MCF 10A (cell line): ENCODE measurements at regions not wholly inside any gene's neighbourhood (a gene's known extent, or its start where the extent isn't known, plus 50 kb on each side); places are given as distances from the start of the nearest gene placed in this dataset.

Source experiments
- BruUV-seq: library from RNA; stranded (reverse); fragments of 400-500 nt; replicated peaks from 2 replicates; lab custom pipeline; 2021; lab: Mats Ljungman, UMichigan
- CTCF ChIA-PET: fragments of 300-600 bp; sonication (Branson Sonifier 250); formaldehyde crosslinking; extraction: SDS; loops from one replicate; lab custom pipeline; 2021; ENCODE audit warnings: antibody characterized with exemption, inconsistent platforms; lab: Yijun Ruan, JAX
- POLR2A ChIA-PET: fragments of 300-600, 350-650 bp; sonication (Branson Sonifier 250); formaldehyde crosslinking; extraction: SDS; loops from one replicate; lab custom pipeline; 2020; ENCODE audit warnings: antibody characterized with exemption, inconsistent platforms; lab: Yijun Ruan, JAX
- DNase-seq: peaks from one replicate; pipeline ENCODE4 v3.0.0-alpha.2; 2018; ENCODE audit not compliant: unreplicated experiment
- H3K27ac Mint-ChIP-seq: one replicate; pipeline ENCODE4 v1.8.0; 2022; ENCODE audit warnings: mild to moderate bottlenecking, low read depth, mixed read lengths; ENCODE audit not compliant: unreplicated experiment
- H3K27me3 Mint-ChIP-seq: one replicate; pipeline ENCODE4 v1.8.0; 2022; ENCODE audit warnings: mixed read lengths; ENCODE audit not compliant: insufficient read depth, unreplicated experiment
- H3K36me3 Mint-ChIP-seq: one replicate; pipeline ENCODE4 v1.8.0; 2022; ENCODE audit warnings: mild to moderate bottlenecking, moderate library complexity, mixed read lengths; ENCODE audit not compliant: insufficient read depth, unreplicated experiment
- H3K4me1 Mint-ChIP-seq: one replicate; pipeline ENCODE4 v1.8.0; 2022; ENCODE audit warnings: mixed read lengths; ENCODE audit not compliant: insufficient read depth, unreplicated experiment
- H3K4me3 Mint-ChIP-seq: one replicate; pipeline ENCODE4 v1.8.0; 2022; ENCODE audit warnings: mild to moderate bottlenecking, moderate library complexity, mixed read lengths; ENCODE audit not compliant: unreplicated experiment
- H3K9me3 Mint-ChIP-seq: one replicate; pipeline ENCODE4 v1.8.0; 2022; ENCODE audit warnings: mixed read lengths; ENCODE audit not compliant: unreplicated experiment
- intact Hi-C: fragments of 100-400 bp; cut with micrococcal nuclease; formaldehyde crosslinking; loops from 2 replicates; pipeline ENCODE4 v1.14.1; 2022
- TF ChIP-seq, protein P1 (sequence below): fragments of 200-600 bp; IDR thresholded peaks from one replicate; pipeline ENCODE4 v1.8.0; 2022; ENCODE audit warnings: antibody characterized with exemption, mild to moderate bottlenecking; ENCODE audit not compliant: unreplicated experiment

DNA sequence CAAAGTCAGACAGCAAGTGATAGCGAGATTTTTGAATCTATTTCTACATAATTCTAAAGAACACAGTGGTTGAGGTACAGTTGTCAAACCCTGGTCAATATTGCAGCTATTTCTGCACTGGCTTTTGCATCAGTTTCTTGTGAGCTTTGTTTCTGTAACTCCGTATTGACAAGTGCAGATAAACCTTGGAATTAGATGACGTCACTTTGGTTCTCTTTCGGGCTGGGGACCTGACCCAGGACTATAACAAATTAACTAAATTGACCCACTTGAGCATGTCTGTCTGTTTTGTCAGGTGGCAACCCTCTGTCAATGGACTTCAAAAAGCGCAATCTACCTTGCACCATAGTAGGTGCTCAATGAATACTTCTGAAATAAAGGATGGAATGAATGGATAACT is 418.4 kb upstream of the SGCD start:
- peaks cover 25% of the 10 kb centered on the region for H3K27me3 Mint-ChIP-seq
- ChIA-PET POLR2A (no interaction called here), CTCF (no interaction called here)
- intact Hi-C loops = loop anchor here (5.0 kb wide), 1 partner anchor 291 kb away; no protein-coding TSS in a partner anchor
- H3K9me3 Mint-ChIP-seq = no peaks in the 10 kb centered on the region
- H3K27ac Mint-ChIP-seq = no peak overlapping the region
- no TSS peak for BruUV-seq
- TF ChIP-seq, protein P1, sequence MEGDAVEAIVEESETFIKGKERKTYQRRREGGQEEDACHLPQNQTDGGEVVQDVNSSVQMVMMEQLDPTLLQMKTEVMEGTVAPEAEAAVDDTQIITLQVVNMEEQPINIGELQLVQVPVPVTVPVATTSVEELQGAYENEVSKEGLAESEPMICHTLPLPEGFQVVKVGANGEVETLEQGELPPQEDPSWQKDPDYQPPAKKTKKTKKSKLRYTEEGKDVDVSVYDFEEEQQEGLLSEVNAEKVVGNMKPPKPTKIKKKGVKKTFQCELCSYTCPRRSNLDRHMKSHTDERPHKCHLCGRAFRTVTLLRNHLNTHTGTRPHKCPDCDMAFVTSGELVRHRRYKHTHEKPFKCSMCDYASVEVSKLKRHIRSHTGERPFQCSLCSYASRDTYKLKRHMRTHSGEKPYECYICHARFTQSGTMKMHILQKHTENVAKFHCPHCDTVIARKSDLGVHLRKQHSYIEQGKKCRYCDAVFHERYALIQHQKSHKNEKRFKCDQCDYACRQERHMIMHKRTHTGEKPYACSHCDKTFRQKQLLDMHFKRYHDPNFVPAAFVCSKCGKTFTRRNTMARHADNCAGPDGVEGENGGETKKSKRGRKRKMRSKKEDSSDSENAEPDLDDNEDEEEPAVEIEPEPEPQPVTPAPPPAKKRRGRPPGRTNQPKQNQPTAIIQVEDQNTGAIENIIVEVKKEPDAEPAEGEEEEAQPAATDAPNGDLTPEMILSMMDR = no peak
- H3K36me3 Mint-ChIP-seq = no peaks in the 10 kb centered on the region
- no peaks in the 10 kb centered on the region for H3K4me1 Mint-ChIP-seq
- H3K4me3 Mint-ChIP-seq = no peak overlapping the region
- no peak for DNase-seq

- DNase-seq = no peak
- H3K4me1 Mint-ChIP-seq = no peaks in the 10 kb centered on the region
- TF ChIP-seq, protein P1 = no peak
- no peak overlapping the region for H3K4me3 Mint-ChIP-seq
- CTCF ChIA-PET = interaction anchor here (0.7 kb wide), 1 partner anchor 610 kb away, joined by 3 read pairs; no protein-coding TSS in a partner anchor
- intact Hi-C loops = no loop called here
- H3K9me3 Mint-ChIP-seq = no peaks in the 10 kb centered on the region
- BruUV-seq = no TSS peak
- H3K36me3 Mint-ChIP-seq = no peaks in the 10 kb centered on the region
- H3K27ac Mint-ChIP-seq = no peak overlapping the region
- POLR2A ChIA-PET = no interaction called here
- H3K27me3 Mint-ChIP-seq = peaks cover 25% of the 10 kb centered on the region
Observed at GRCh38 chr5:155912291-155912690, 414.7 kb upstream of the SGCD start.

DNA sequence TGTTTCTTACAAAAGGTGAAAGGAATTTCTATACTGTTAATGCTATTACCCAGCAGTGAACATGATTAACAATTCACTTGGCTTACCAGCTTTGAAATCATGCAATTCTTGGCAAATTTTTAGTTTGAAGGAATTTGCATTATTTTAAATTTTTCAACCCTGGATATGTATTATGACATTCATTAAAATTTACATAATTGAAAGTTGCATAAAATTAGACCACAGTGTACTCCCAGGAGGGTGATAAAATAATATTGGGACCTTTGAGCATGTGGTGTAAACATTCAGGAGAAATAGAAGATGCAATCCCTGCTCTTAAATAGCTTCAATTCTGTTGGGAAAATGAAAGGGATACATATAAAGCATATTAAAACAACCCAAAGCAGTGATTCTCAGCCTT is 412.2 kb upstream of the SGCD start:
- Mint-ChIP-seq H3K4me1 (no peaks in the 10 kb centered on the region), H3K27me3 (peaks cover 25% of the 10 kb centered on the region), H3K9me3 (no peaks in the 10 kb centered on the region), H3K4me3 (no peak overlapping the region), H3K36me3 (no peaks in the 10 kb centered on the region), H3K27ac (no peak overlapping the region)
- BruUV-seq = no TSS peak
- ChIA-PET POLR2A (no interaction called here), CTCF (interaction anchor here (0.6 to 1.0 kb wide), 2 partner anchors 8 to 921 kb away, joined by 3 read pairs; no protein-coding TSS in a partner anchor)
- intact Hi-C loops = no loop called here
- DNase-seq = no peak
- TF ChIP-seq, protein P1 = no peak

DNA sequence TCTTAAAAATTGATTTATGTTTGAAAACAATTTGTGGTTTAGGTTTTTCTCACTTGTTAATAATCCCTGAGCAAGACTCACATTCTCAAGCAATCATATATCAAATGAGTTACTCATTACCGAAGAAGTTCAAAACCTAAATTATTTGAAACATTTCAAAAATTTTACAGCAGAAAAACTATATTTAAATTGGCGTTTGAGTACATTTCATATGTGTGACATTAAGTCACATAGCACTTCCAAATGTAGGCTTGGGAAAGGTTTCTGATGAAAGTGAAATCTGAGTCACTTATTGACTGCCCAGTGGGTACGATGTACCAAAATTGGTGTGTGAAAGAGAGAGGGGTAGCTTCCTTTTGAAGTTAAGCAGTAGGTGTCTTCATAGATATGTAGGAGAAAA is 411.4 kb upstream of the SGCD start:
- ChIA-PET POLR2A (no interaction called here), CTCF (interaction anchor here (0.7 to 1.3 kb wide), 2 partner anchors 28 to 644 kb away, joined by 3 to 4 read pairs; no protein-coding TSS in a partner anchor)
- H3K27ac Mint-ChIP-seq = no peak overlapping the region
- intact Hi-C loops = no loop called here
- no peak overlapping the region for H3K4me3 Mint-ChIP-seq
- BruUV-seq = no TSS peak
- DNase-seq = no peak
- H3K9me3 Mint-ChIP-seq = no peaks in the 10 kb centered on the region
- TF ChIP-seq, protein P1 = no peak
- H3K4me1 Mint-ChIP-seq = no peaks in the 10 kb centered on the region
- peaks cover 25% of the 10 kb centered on the region for H3K27me3 Mint-ChIP-seq
- H3K36me3 Mint-ChIP-seq = no peaks in the 10 kb centered on the region
